NCI-H2196 treated with DMSO at 0.1 percent for 48 hours (cell line): ENCODE measurements at regions not wholly inside any gene's neighbourhood (a gene's known extent, or its start where the extent isn't known, plus 50 kb on each side); places are given as distances from the start of the nearest gene placed in this dataset.
"Not testable (repeated sequence)": the region's sequence is repeated elsewhere in the genome, so short reads cannot be mapped to it uniquely, and the experiment has no call there.

Source experiments
- DNase-seq: peaks from one replicate; lab custom pipeline; 2025; ENCODE audit not compliant: unreplicated experiment; lab: John Stamatoyannopoulos, UW

DNA sequence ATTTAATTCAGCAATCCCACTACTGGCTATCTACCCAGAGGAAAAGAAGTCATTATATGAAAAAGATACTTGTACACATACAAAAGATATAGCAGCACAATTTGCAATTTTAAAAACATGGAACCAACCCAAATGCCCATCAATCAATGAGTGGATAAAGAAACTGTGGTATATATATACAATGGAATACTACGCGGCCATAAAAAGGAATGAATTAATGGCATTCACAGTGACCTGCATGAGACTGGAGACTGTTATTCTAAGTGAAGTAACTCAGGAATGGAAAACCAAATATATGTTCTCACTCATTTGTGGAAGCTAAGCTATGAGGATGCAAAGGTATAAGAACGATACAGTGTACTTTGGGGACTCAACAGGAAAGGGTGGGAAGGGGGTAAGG lies 102.8 kb upstream of the KCNMA1 start:
- DNase-seq, result not testable (repeated sequence)

DNA sequence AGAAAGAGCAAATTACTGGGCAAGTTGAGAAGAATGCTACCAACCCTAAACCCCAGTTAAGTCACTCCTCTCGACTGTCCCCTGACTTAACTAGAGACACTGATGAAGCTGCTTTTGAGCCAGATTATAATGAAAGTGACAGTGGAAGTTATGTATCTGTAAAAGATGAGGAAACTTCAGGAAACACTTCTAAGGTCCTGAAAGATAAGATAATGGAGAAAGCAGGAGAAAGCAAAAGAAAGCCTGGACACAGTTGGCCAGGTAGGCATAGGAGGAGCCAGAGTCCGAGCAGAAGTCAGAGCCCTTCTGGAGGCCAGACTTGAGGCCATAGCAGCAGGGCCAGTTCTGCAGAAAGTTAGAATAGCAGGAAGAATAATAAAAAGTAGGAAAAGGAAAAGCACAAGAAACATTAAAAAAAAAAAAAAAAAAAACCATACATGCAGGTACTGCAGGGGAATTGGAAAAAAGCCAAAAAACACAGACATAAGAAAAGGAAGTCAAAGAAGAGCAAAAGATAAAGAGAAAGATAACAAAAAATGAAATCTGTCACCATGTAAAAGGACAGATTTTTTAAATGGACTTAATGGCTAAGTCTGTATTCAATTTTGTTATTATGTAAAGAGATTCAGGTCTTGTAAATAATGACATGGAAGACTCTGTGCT lies 101.0 kb upstream of the KCNMA1 start:
- no peak for DNase-seq

DNA sequence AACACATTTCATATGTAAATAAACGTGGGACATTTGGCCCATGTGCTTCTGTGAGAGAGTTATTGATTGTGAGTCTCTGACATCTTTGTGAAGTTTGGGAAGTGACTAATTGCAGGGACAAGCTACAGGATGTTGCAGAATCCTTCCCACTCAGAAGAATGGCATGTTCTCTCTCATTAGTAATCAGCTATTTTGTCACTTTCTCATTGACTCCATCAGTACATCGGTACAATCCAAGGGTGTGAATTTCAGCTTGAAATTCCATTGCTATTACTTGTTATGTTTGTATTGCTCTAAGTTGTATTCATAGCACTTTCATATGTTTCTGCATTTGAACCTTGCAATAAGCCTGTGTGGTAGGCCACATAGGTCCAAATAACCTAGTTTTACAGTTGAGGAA lies 100.0 kb upstream of the KCNMA1 start:
- DNase-seq, result no peak

DNA sequence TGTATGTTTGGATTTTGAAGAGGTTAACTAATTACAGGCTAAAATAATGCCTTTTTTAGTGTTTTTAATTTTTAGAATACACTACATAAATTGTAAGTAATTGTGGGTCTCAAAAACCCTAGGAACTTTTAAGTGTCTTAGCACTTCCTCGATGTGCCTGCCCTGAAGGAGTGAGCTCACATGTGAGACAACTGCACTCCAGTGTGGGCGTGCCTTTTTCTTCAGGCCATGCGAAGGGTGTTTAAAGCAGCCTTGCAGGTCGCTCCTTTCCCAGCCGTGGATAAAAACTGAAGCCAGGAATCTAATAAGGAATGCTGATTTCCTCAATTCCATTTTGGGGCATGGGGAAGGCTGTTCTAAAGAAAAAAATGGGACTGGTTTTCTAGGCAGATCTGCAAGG lies 97.5 kb upstream of the KCNMA1 start:
- DNase-seq, result not testable (repeated sequence)

DNA sequence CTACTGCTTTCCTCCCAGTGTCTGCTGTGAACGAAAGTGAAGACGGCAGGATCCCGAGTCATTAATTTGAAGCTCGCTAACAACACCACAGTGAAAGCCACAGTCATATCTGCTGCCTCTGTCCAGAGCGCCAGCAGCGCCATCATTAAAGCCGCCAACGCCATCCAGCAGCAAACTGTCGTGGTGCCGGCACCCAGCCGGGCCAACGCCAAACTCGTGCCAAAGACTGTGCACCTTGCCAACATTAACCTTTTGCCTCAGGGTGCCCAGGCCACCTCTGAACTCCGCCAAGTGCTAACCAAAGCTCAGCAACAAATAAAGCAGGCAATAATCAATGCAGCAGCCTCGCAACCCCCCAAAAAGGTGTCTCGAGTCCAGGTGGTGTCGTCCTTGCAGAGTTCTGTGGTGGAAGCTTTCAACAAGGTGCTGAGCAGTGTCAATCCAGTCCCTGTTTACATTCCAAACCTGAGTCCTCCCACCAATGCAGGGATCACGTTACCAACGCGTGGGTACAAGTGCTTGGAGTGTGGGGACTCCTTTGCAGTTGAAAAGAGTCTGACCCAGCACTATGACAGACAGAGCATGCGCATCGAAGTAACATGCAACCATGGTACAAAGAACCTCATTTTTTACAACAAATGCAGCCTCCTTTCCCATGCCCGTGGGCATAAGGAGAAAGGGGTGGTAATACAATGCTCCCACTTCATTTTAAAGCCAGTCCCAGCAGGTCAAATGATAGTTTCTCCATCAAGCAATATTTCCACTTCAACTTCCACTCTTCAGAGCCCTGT lies 94.8 kb upstream of the KCNMA1 start:
- DNase-seq, result no peak

DNA sequence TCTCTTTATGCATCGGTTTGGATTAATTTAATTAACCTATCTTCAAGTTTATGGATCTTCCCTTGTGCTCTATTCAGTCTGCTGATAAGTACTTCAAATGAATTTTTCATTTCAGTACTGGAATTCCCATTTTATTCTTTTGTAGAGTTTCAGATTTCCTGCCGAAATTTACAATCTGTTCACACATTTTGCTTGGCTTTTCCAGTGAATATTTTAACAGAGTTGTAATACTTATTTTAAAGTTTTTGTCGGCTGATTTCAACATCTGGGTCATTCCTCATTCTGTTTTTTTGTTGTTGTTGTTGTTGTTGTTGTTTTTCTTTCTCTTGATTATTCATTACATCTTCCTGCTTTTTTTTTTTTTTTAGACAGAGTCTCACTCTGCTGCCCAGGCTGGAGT lies 89.9 kb upstream of the KCNMA1 start:
- DNase-seq, result no peak

DNA sequence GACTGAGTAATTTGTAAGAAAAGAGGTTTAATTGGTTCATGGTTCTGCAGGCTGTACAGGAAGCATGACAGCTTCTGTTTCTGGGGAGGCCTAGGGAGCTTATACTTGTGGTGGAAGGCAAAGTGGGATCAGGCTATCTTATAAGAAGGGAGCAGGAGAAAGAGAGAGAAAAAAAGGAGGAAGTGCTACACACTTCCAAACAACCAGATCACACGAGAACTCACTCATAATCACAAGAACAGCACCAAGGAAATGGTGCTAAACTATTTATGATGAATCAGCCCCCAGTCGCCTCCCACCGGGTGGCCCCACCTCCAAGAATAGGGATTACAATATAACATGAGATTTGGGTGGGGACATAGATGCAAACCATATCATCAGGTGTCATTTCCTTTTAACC lies 89.1 kb upstream of the KCNMA1 start:
- DNase-seq, result no peak

DNA sequence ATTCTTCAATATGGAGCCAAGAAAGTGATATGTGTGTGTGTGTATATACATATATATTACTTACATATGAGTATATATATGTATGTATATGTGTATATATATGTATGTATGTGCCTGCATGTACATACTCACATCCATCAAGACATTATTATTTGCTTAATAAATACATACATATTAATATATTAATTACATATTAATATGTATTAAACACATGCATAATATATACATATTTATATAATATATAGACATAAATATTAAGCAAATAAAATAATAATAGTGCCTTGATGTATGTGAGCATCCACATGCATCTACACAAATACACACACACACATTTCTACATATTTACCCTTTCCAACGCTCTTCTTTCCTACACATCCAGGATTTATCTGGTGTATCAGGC lies 88.7 kb upstream of the KCNMA1 start:
- no peak for DNase-seq

DNA sequence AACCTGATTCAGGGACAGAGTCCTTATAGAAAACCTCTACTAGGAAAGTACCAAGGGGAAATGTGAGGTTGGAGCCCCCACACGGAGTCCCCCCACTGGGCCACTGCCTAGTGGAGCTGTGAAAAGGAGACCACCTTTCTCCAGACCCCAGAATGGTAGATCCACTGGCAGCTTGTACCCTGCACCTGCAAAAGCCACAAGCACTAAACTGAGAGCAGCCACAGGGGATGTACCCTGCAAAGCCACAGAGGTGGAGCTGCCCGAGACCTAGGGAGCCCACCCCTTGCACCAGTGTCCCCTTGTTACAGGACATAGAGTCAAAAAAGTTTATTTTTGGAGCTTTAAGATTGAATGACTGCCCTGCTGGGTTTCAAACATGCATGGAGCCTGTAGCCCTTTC lies 87.2 kb upstream of the KCNMA1 start:
- DNase-seq, result no peak

DNA sequence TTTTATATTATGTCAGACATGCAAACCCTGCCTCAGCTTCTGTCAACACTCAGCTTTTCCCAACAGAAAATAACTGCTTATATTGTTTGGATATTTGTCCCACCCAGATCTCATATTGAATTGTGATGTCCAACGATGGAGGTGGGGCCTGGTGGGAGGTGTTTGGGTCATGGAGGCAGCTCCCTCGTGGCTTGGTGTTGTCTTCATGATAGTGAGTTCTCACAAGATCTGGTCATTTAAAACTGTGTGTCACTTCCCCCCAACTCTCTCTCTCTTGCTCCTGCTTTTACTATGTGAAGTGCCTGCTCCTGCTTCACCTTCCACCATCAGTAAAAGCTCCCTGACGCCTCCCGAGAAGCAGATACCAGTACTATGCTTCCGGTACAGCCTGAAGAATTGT lies 85.8 kb upstream of the KCNMA1 start:
- DNase-seq, result no peak

DNA sequence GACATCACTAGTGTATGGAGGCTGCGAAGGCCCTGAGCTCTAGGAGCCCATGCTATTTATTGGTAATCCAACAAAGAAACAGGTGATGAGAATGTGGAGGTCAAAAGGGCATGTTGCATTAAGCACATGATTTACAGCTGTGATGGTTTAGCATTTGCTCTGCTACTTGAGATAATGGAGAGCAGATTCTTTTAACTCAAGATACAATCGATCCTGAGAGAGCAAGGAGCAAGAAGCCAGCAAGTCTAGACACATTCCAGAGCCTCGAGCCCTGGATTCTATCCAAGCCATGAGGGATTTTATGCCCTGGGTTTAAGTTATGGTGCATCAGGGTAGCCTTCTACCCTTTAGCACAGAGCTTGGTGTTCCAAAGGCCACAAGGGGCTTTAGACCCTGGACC lies 85.3 kb upstream of the KCNMA1 start:
- not testable (repeated sequence) for DNase-seq

DNA sequence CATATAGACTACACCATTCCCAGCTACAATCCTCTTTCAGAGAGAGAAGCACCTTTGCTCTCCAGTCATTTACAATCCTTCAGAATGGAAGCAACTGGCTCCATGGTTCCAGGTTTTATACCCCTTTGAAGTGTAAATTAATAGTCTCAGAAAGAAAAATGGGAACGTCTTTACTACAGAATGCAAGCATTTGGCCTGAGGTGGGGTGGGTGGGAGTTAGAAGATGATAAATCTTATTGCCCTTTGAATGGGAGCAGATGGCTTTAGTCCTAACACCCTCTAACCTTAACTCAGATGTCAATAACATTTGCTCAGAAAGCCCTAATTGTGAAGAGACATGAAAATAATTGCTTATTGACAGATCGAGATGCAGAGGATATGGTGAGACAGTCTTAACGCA lies 84.2 kb upstream of the KCNMA1 start:
- no peak for DNase-seq

DNA sequence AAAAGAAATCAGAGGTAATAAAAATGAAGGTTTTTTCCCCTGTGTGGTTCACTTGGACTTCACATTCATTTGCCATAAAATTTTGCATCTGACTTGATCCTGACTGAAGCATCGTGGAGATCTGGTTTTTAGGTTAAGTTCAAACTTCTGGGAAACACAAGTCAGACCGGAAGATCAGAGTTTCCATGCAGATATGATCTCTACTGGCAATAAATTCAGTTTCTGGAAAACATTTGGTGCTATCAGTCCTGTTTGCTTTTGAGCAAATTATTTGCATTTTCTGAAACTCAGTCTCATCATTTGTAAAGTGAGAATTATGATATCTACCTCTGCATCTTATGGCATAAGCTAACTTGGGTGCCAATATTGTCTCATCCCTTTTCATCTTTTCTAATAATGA lies 81.3 kb upstream of the KCNMA1 start:
- DNase-seq, result no peak

DNA sequence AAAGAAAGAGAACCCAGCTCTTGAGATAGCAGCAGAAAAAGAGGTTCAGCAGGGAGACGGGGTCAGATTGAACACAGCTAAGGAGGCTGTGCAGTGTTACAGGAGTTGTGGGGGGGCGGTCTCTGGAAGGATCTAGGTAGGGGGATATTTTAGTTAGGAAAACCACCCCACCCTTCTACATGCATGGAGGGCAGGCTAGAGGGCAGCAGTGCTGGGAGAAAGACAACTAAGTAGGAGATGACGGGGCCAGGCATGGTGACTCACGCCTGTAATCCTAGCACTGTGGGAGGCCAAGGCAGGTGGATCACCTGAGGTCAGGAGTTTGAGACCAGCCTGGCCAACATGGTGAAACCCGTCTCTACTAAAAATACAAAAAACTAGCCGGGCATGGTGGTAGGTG lies 80.7 kb upstream of the KCNMA1 start:
- not testable (repeated sequence) for DNase-seq

DNA sequence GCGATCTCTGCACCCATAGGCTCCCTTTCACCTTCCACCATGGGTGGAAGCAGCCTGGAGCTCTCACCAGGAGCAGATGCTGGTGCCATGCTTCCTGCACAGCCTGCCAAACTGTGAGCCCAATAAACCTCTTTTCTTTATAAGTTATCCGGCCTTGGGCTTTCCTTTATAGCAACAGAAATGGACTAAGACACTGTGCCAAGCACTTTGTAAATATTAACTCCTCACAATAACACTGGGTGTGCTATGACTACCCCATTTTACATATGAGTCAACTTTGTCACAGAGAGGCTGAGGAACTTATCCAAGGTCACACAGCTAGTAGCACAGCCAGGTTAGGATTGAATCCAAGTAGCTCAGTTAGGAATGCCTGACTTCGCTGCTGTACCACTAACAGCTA lies 79.7 kb upstream of the KCNMA1 start:
- DNase-seq, result no peak

DNA sequence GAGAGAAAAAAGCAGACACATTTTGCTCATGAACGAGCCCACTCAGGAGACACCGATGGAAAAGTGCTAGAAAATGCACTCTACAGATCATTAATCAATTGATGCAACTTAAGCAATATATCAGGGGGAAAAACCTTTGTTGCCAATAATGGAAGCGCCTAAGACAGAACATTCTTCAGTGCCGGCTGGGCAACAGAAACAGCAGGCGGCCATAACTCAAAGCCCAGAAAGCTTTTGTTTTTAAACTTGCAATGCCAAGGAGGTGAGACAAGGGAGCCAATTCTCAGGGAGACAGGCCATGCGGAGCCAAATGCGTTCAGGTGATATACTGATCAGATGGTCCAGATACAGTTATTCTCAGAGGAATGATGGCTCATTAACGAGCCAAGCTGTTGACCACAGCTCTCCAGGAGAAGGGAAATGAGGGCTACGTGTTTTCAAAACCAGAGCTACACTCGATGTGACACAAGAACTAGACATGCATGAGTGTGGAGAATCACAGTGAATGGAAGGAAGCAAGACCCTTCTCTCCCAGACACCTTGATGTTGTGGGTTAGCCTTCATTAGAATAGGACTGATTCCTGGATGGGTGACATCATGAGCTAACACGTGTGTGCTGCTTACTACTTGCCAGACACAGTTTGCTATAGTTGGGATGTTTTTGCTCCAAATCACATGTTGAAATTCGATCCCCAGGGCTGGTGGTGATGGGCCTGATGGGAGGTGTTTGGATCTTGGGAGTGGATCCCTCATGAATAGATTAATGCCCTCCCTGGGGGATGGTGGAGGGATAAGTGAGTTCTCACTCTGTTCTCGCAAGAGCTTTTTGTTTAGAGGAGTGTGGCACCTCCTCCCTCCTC lies 79.1 kb upstream of the KCNMA1 start:
- no peak for DNase-seq

DNA sequence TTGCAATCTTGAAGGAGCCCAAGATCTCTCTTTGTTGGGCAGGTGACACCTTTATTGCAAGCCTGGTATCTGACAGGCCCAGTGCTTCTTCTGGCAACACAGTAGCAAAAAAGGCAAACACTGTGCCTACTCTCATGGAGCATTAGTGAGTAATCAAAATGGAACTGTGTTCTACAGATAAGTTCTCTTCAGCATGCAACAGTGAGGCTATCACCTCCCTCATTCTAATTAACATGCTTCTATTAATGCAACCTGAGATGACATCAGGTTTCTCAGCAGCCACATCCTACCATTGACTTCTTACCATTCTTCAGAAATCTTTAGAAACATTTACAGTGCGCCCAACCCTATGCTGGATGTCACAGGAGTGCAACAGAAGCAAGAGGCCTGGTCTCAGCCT lies 77.9 kb upstream of the KCNMA1 start:
- no peak for DNase-seq

DNA sequence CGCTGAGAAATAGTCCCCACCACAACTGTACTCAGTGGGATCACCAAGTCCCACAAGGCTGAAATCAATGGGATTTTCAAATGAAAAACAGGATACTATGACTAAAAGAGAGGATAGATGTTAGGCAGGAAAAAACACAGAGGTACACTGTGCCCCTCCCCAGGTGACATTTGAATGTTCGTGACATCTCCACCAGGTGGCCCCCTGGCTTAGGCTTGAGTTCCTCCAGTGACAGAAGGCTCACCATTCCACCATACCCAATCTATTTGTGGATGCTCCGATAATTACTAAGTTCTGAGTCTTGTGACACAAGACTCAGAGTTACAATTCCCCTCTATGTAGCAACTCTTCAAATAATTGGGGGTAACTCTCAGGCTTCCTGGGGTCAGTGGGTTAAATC lies 77.5 kb upstream of the KCNMA1 start:
- DNase-seq, result no peak

DNA sequence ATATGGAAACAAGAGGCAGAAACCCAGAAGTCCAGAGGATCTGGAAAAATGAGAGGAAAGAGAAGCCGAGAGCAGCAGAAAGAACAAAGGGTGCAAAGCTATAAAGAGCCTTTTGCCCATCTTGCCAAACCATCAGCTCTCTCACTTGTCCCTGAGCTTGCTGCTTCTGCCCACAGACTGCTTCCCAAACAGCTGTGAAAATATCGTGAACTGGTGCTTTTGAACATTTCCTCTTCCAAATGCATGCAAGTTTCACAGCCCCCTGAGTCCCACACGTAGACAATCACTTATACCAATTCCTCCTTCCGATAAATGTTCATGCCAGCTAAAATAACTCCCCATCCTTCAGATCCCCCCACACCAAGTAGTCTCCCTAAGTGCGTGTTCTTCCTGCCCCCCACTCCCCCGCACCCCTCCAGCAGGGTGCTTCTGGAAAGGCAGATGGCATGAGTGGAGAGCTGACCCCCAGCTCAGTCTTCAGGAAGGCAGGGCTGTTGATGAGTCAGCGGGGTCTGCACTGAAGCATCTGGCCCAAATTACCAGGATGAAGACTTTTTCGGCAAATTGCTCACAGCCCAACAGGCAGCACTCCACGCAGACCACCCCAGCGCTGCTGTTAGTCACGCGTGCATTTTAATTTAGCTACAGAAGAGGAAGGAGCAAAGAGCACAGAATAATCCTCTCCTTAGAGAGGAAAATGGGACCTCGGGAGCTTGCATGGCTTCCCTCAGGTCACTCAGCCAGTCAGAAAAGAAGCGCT lies 76.1 kb upstream of the KCNMA1 start:
- DNase-seq, result no peak

DNA sequence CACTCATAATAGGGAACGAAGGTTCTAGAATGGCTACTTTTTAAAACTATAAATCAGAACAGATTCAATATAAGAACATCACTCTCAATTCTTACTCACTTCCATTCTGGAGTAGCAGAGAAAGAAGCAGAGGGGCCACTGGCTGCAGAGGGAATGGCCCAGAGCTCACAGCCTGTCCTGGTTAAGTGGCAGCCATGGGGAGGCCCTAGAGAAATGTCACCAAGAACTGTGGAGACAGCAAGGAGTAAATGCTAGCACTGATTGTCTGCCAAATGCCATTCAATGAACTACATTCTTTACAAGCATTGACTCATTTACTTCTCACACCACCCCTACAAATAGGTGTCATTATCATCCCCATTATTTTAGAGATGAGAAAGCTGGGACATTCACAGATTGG lies 74.6 kb upstream of the KCNMA1 start:
- no peak for DNase-seq

DNA sequence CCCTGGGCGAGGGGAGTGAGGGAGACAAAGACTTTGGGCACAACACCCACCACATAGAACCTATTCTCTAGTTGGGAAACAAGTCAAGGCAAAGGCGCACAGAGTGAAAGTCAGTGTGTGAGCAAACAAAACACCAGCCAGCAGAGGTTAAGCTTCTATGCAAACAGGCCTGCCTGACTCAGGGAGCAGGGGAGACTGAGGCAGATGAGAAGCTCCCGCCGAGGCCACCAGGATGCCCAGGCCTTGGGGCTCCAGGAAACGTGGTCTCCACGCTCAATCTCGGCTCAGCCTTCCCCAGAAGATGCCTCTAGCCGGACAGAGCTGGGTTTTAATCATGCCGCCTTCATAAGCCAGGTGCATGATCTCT lies 74.1 kb upstream of the KCNMA1 start:
- no peak for DNase-seq
